WTC11 (cell line): ENCODE measurements at regions not wholly inside any gene's neighbourhood (a gene's known extent, or its start where the extent isn't known, plus 50 kb on each side); places are given as distances from the start of the nearest gene placed in this dataset.

Source experiments
- ATAC-seq: fragments of 200-7000 bp; cut with Tn5 transposase; 2 replicates; pipeline ENCODE4 v1.10.0; 2021; ENCODE audit warnings: mild to moderate bottlenecking, moderate library complexity
- CTCF ChIA-PET: fragments of 300-600 bp; sonication (Branson Sonifier 250); formaldehyde crosslinking; loops from one replicate; lab custom pipeline; 2021; ENCODE audit warnings: antibody characterized with exemption; lab: Charles Lee
- POLR2A ChIA-PET: fragments of 350-600 bp; sonication (Branson Sonifier 250); formaldehyde crosslinking; loops from one replicate; lab custom pipeline; 2021; ENCODE audit warnings: antibody characterized with exemption; lab: Charles Lee
- DNase-seq: peaks from one replicate; pipeline ENCODE4 v3.0.0; 2021; ENCODE audit warnings: low spot score
- H3K27ac Mint-ChIP-seq: 2 replicates; pipeline ENCODE4 v1.8.0; 2021; ENCODE audit warnings: mixed read lengths
- H3K27me3 Mint-ChIP-seq: 2 replicates; pipeline ENCODE4 v1.8.0; 2021; ENCODE audit warnings: low read depth, mild to moderate bottlenecking, moderate library complexity, mixed read lengths
- H3K36me3 Mint-ChIP-seq: 2 replicates; pipeline ENCODE4 v1.8.0; 2021; ENCODE audit warnings: mixed read lengths
- H3K4me1 Mint-ChIP-seq: 2 replicates; pipeline ENCODE4 v1.8.0; 2022; ENCODE audit warnings: mixed read lengths
- H3K4me3 Mint-ChIP-seq: 2 replicates; pipeline ENCODE4 v1.8.0; 2021; ENCODE audit warnings: mild to moderate bottlenecking, moderate library complexity, mixed read lengths
- H3K9me3 Mint-ChIP-seq: 2 replicates; pipeline ENCODE4 v1.8.0; 2021; ENCODE audit warnings: mixed read lengths
- CBFB ChIP-seq: sonication (generic); formaldehyde crosslinking; IDR thresholded peaks from 2 replicates; pipeline ENCODE4 v1.8.1; 2022; ENCODE audit warnings: mild to moderate bottlenecking, low read depth, missing genetic modification reagents
- CREM ChIP-seq: sonication (generic); formaldehyde crosslinking; IDR thresholded peaks from 2 replicates; pipeline ENCODE4 v1.8.1; 2022; ENCODE audit warnings: mild to moderate bottlenecking, missing genetic modification reagents, moderate library complexity
- EMX1 ChIP-seq: fragments of 250-450 bp; sonication (Bioruptor Pico); IDR thresholded peaks from 2 replicates; pipeline ENCODE4 v1.8.0; 2021; ENCODE audit warnings: mild to moderate bottlenecking
- FOXJ3 ChIP-seq: sonication (generic); formaldehyde crosslinking; IDR thresholded peaks from 2 replicates; pipeline ENCODE4 v1.9.0; 2021; ENCODE audit warnings: missing genetic modification reagents, mild to moderate bottlenecking, borderline replicate concordance
- FOXP1 ChIP-seq: sonication (generic); formaldehyde crosslinking; IDR thresholded peaks from 2 replicates; pipeline ENCODE4 v1.8.0; 2022; ENCODE audit warnings: missing genetic modification reagents, mild to moderate bottlenecking, moderate library complexity, borderline replicate concordance
- NFYB ChIP-seq: sonication (generic); formaldehyde crosslinking; conservative IDR thresholded peaks from 2 replicates; pipeline ENCODE4 v1.8.0; 2022; ENCODE audit warnings: low read depth, missing genetic modification reagents
- NR3C1 ChIP-seq: sonication (generic); formaldehyde crosslinking; conservative IDR thresholded peaks from 2 replicates; pipeline ENCODE4 v1.8.1; 2023; ENCODE audit warnings: low read depth, mild to moderate bottlenecking, missing genetic modification reagents
- OVOL2 ChIP-seq: fragments of 250-450 bp; sonication (Bioruptor Pico); IDR thresholded peaks from 2 replicates; pipeline ENCODE4 v1.9.0; 2021; ENCODE audit warnings: mild to moderate bottlenecking, borderline replicate concordance
- ZNF232 ChIP-seq: sonication (generic); formaldehyde crosslinking; IDR thresholded peaks from 2 replicates; pipeline ENCODE4 v1.8.0; 2022; ENCODE audit warnings: mild to moderate bottlenecking, missing genetic modification reagents
- TF ChIP-seq, protein P1 (sequence below): fragments of 250-450 bp; sonication (Bioruptor Pico); IDR thresholded peaks from 2 replicates; pipeline ENCODE4 v1.9.0; 2021; ENCODE audit warnings: mild to moderate bottlenecking
- TF ChIP-seq, protein P2 (sequence below): sonication (generic); formaldehyde crosslinking; IDR thresholded peaks from 2 replicates; pipeline ENCODE4 v1.8.1; 2023; ENCODE audit warnings: mild to moderate bottlenecking, missing genetic modification reagents, moderate library complexity
- TF ChIP-seq, protein P3 (sequence below): sonication (generic); formaldehyde crosslinking; IDR thresholded peaks from 2 replicates; pipeline ENCODE4 v1.8.1; 2023; ENCODE audit warnings: mild to moderate bottlenecking, missing genetic modification reagents
- TF ChIP-seq, protein P4 (sequence below): sonication (generic); formaldehyde crosslinking; IDR thresholded peaks from 2 replicates; pipeline ENCODE4 v1.8.0; 2023; ENCODE audit warnings: missing genetic modification reagents
- TF ChIP-seq, protein P5 (sequence below): sonication (generic); formaldehyde crosslinking; IDR thresholded peaks from 2 replicates; pipeline ENCODE4 v1.8.1; 2022; ENCODE audit warnings: mild to moderate bottlenecking, missing genetic modification reagents, moderate library complexity, borderline replicate concordance
- TF ChIP-seq, protein P6 (sequence below): sonication (generic); formaldehyde crosslinking; IDR thresholded peaks from 2 replicates; pipeline ENCODE4 v1.8.1; 2023; ENCODE audit warnings: mild to moderate bottlenecking, missing genetic modification reagents, moderate library complexity
- TF ChIP-seq, protein P7 (sequence below): sonication (generic); formaldehyde crosslinking; IDR thresholded peaks from 2 replicates; pipeline ENCODE4 v1.8.0; 2023; ENCODE audit warnings: mild to moderate bottlenecking, missing genetic modification reagents
- TF ChIP-seq, protein P8 (sequence below): sonication (generic); formaldehyde crosslinking; IDR thresholded peaks from 2 replicates; pipeline ENCODE4 v1.8.0; 2022; ENCODE audit warnings: mild to moderate bottlenecking, missing genetic modification reagents
- TF ChIP-seq, protein P9 (sequence below): sonication (generic); formaldehyde crosslinking; IDR thresholded peaks from 2 replicates; pipeline ENCODE4 v1.8.1; 2022; ENCODE audit warnings: low read depth, mild to moderate bottlenecking, moderate library complexity, missing genetic modification reagents, borderline replicate concordance
- TF ChIP-seq, protein P10 (sequence below): sonication (generic); formaldehyde crosslinking; conservative IDR thresholded peaks from 2 replicates; pipeline ENCODE4 v1.8.1; 2023; ENCODE audit warnings: mild to moderate bottlenecking, low read depth, missing genetic modification reagents, moderate library complexity

- Mint-ChIP-seq H3K9me3 (peaks cover 26% of the 10 kb centered on the region), H3K27me3 (no peaks in the 10 kb centered on the region; the same call in 1 of the 2 replicates)
- ATAC-seq = no peak
- TF ChIP-seq ZNF232 (CRISPR knock-in tag) = no peak
- TF ChIP-seq, all 79 proteins: peak for 0
- no peak overlapping the region for H3K27ac Mint-ChIP-seq
- H3K36me3 Mint-ChIP-seq = peaks cover 18% of the 10 kb centered on the region
- H3K4me1 Mint-ChIP-seq = no peaks in the 10 kb centered on the region
- ChIA-PET CTCF (no interaction called here), POLR2A (no interaction called here)
- H3K4me3 Mint-ChIP-seq = no peak overlapping the region
- no peak for DNase-seq
These were observed 105.0 kb downstream of the SNAPC1 start for GRCh38 chr14:61866932-61867920.

DNA sequence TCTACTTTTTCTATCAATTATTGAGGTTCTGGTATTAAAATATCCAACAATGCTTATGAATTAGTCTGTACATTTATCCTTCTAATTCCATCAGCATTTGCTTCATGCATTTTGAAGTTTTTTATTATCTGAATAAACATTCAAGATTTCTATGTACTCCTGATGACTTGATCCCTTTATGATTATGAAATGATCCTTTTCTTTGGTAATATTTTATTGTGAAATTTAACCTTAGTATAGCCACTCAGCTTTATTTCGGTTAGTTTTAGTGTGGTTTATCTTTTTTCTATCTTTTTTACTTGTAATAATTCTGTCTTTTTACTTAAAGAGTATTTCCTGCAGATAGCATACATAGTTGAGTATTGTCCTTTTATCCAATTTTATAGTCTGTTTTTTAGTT lies 106.6 kb downstream of the SNAPC1 start:
- CTCF ChIA-PET = no interaction called here
- Mint-ChIP-seq H3K4me1 (no peaks in the 10 kb centered on the region), H3K27me3 (no peaks in the 10 kb centered on the region; the same call in 1 of the 2 replicates), H3K36me3 (peaks cover 18% of the 10 kb centered on the region), H3K4me3 (no peak overlapping the region), H3K9me3 (peaks cover 28% of the 10 kb centered on the region), H3K27ac (no peak overlapping the region)
- POLR2A ChIA-PET = no interaction called here
- no peak for DNase-seq
- ATAC-seq = no peak
- TF ChIP-seq, protein P1, sequence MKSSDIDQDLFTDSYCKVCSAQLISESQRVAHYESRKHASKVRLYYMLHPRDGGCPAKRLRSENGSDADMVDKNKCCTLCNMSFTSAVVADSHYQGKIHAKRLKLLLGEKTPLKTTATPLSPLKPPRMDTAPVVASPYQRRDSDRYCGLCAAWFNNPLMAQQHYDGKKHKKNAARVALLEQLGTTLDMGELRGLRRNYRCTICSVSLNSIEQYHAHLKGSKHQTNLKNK (CRISPR knock-in tag) = no peak
- TF ChIP-seq, protein P2, sequence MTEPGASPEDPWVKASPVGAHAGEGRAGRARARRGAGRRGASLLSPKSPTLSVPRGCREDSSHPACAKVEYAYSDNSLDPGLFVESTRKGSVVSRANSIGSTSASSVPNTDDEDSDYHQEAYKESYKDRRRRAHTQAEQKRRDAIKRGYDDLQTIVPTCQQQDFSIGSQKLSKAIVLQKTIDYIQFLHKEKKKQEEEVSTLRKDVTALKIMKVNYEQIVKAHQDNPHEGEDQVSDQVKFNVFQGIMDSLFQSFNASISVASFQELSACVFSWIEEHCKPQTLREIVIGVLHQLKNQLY (CRISPR knock-in tag) = no peak
- no peak for TF ChIP-seq OVOL2 (CRISPR knock-in tag)
- no peak for TF ChIP-seq CBFB
- TF ChIP-seq FOXP1 (CRISPR knock-in tag) = no peak
- TF ChIP-seq, protein P3, sequence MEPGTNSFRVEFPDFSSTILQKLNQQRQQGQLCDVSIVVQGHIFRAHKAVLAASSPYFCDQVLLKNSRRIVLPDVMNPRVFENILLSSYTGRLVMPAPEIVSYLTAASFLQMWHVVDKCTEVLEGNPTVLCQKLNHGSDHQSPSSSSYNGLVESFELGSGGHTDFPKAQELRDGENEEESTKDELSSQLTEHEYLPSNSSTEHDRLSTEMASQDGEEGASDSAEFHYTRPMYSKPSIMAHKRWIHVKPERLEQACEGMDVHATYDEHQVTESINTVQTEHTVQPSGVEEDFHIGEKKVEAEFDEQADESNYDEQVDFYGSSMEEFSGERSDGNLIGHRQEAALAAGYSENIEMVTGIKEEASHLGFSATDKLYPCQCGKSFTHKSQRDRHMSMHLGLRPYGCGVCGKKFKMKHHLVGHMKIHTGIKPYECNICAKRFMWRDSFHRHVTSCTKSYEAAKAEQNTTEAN (CRISPR knock-in tag) = no peak
- TF ChIP-seq, protein P4, sequence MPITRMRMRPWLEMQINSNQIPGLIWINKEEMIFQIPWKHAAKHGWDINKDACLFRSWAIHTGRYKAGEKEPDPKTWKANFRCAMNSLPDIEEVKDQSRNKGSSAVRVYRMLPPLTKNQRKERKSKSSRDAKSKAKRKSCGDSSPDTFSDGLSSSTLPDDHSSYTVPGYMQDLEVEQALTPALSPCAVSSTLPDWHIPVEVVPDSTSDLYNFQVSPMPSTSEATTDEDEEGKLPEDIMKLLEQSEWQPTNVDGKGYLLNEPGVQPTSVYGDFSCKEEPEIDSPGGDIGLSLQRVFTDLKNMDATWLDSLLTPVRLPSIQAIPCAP (CRISPR knock-in tag) = no peak
- TF ChIP-seq, protein P5, sequence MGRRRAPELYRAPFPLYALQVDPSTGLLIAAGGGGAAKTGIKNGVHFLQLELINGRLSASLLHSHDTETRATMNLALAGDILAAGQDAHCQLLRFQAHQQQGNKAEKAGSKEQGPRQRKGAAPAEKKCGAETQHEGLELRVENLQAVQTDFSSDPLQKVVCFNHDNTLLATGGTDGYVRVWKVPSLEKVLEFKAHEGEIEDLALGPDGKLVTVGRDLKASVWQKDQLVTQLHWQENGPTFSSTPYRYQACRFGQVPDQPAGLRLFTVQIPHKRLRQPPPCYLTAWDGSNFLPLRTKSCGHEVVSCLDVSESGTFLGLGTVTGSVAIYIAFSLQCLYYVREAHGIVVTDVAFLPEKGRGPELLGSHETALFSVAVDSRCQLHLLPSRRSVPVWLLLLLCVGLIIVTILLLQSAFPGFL (CRISPR knock-in tag) = no peak
- TF ChIP-seq NR3C1 (CRISPR knock-in tag) = no peak
- no peak for TF ChIP-seq EMX1 (CRISPR knock-in tag)
- TF ChIP-seq, protein P6, sequence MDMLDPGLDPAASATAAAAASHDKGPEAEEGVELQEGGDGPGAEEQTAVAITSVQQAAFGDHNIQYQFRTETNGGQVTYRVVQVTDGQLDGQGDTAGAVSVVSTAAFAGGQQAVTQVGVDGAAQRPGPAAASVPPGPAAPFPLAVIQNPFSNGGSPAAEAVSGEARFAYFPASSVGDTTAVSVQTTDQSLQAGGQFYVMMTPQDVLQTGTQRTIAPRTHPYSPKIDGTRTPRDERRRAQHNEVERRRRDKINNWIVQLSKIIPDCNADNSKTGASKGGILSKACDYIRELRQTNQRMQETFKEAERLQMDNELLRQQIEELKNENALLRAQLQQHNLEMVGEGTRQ (CRISPR knock-in tag) = no peak
- TF ChIP-seq, protein P7, sequence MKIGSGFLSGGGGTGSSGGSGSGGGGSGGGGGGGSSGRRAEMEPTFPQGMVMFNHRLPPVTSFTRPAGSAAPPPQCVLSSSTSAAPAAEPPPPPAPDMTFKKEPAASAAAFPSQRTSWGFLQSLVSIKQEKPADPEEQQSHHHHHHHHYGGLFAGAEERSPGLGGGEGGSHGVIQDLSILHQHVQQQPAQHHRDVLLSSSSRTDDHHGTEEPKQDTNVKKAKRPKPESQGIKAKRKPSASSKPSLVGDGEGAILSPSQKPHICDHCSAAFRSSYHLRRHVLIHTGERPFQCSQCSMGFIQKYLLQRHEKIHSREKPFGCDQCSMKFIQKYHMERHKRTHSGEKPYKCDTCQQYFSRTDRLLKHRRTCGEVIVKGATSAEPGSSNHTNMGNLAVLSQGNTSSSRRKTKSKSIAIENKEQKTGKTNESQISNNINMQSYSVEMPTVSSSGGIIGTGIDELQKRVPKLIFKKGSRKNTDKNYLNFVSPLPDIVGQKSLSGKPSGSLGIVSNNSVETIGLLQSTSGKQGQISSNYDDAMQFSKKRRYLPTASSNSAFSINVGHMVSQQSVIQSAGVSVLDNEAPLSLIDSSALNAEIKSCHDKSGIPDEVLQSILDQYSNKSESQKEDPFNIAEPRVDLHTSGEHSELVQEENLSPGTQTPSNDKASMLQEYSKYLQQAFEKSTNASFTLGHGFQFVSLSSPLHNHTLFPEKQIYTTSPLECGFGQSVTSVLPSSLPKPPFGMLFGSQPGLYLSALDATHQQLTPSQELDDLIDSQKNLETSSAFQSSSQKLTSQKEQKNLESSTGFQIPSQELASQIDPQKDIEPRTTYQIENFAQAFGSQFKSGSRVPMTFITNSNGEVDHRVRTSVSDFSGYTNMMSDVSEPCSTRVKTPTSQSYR (CRISPR knock-in tag) = no peak
- TF ChIP-seq NFYB (CRISPR knock-in tag) = no peak
- TF ChIP-seq, protein P8, sequence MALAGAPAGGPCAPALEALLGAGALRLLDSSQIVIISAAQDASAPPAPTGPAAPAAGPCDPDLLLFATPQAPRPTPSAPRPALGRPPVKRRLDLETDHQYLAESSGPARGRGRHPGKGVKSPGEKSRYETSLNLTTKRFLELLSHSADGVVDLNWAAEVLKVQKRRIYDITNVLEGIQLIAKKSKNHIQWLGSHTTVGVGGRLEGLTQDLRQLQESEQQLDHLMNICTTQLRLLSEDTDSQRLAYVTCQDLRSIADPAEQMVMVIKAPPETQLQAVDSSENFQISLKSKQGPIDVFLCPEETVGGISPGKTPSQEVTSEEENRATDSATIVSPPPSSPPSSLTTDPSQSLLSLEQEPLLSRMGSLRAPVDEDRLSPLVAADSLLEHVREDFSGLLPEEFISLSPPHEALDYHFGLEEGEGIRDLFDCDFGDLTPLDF (CRISPR knock-in tag) = no peak
- no peak for TF ChIP-seq FOXJ3 (CRISPR knock-in tag)
- TF ChIP-seq CREM (CRISPR knock-in tag) = no peak
- TF ChIP-seq, protein P9, sequence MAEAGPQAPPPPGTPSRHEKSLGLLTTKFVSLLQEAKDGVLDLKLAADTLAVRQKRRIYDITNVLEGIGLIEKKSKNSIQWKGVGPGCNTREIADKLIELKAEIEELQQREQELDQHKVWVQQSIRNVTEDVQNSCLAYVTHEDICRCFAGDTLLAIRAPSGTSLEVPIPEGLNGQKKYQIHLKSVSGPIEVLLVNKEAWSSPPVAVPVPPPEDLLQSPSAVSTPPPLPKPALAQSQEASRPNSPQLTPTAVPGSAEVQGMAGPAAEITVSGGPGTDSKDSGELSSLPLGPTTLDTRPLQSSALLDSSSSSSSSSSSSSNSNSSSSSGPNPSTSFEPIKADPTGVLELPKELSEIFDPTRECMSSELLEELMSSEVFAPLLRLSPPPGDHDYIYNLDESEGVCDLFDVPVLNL (CRISPR knock-in tag) = no peak
- TF ChIP-seq, protein P10, sequence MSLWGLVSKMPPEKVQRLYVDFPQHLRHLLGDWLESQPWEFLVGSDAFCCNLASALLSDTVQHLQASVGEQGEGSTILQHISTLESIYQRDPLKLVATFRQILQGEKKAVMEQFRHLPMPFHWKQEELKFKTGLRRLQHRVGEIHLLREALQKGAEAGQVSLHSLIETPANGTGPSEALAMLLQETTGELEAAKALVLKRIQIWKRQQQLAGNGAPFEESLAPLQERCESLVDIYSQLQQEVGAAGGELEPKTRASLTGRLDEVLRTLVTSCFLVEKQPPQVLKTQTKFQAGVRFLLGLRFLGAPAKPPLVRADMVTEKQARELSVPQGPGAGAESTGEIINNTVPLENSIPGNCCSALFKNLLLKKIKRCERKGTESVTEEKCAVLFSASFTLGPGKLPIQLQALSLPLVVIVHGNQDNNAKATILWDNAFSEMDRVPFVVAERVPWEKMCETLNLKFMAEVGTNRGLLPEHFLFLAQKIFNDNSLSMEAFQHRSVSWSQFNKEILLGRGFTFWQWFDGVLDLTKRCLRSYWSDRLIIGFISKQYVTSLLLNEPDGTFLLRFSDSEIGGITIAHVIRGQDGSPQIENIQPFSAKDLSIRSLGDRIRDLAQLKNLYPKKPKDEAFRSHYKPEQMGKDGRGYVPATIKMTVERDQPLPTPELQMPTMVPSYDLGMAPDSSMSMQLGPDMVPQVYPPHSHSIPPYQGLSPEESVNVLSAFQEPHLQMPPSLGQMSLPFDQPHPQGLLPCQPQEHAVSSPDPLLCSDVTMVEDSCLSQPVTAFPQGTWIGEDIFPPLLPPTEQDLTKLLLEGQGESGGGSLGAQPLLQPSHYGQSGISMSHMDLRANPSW (CRISPR knock-in tag) = no peak
